RPMI7951 (cell line): ENCODE measurements at regions not wholly inside any gene's neighbourhood (a gene's known extent, or its start where the extent isn't known, plus 50 kb on each side); places are given as distances from the start of the nearest gene placed in this dataset.

ENCODE experiments used
- DNase-seq: peaks from one replicate; pipeline ENCODE4 v3.0.0-alpha.2; 2012; ENCODE audit warnings: low read depth

DNA sequence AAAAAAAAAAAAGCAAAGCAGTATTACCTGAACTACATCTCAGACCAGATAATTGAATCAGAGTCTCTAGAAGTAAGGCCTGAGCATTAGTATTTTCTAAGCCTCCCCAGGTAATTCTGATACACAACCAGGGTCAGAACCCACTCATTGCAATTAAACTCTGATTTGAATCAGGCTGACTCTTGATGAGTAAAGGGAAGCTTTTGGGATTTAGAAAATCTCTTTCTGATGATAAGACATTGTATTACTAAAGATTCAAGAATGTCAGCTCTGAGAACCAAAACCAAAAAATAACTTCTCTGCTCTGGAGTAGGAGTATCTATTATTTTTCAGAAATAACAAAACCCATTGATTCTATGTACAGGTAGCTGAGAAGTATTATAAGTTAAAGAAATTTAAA, 100.1 kb upstream of the COL21A1 start:
- DNase-seq: peak; percentile 40

DNA sequence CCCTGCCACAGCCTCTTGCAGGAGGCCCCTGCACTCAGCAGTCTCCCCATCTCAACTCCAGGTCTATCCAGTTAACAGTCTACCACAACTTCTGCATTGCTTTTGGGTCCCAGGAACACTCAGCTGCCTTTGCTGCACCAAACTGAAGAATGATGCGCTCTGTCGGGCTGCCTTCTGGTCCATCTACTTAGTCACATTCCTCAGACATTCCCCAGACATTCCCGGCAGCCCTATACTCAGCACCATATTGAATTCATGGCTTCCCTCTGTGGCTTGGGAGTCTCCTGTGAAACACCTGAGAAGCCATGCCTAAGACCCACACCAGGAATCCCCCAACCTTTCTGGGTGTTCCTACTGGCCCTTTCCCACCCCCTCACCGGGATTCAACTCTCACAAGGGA, 99.6 kb upstream of the COL21A1 start:
- DNase-seq: peak; percentile 12

DNA sequence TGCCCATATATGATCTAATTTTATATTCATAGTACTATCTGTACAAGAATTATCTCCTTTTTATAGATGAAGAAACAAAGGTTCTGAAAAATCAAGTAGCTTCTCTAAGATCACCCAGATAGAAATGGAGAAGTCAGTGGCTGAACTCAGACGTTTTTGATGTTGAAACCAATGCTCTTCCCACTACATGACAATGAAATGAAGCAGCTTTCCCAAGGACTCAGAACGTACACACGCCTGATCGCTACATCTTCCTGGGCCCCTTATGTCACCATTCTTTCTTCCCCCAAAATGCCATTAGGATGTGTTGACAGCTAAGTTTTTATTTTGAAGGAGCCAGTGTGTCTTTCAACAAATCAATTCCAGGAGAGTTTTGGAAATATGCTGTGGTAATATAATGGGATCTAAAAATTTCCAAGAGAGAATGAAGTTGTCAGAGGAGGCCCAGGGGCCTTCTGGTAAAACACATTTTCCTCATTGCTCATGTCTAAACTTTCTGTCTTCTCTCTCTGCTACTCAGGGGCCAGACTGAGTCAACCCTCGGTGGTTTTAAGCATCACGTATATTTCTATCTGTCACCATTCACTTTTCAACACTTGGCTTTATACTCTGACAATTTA, 98.1 kb upstream of the COL21A1 start:
- no peak for DNase-seq

DNA sequence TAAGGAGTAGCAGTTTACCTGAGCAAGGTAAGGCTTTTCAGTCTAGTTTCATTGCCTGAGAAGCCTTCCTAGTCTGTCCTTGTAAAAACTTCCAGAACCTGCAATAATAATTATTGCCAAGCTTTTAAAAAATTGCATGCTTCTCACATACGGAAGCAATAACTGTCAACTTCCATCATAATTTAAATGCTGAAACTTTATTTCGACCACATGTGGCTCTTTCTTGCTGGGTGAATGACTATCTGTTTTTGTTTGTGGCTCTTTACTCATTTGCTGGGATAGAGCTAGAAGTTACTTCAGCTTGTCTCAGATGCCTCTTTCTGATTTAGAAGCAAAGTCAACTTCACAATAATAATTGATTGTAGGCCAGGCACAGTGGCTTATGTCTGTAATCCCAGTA, 95.9 kb upstream of the COL21A1 start:
- DNase-seq: no peak

DNA sequence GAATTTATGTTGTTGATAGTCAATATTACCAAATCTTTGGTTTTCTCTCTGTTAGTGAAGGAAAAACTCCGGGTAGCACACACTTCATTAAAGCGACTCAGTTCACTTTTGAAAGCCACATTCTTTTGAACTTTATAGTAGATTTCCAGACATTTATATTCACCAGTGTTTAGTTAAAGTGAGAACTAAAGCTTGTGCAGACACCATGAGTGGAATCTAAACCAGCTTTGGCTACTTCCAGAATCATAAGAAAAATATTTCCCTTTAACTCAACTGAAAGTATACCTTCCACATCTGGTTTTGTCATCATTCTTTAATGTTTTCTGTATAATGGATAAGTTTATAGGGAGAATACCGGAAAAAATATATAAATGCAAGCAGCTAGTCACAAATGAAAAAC, 92.1 kb upstream of the COL21A1 start:
- no peak for DNase-seq

DNA sequence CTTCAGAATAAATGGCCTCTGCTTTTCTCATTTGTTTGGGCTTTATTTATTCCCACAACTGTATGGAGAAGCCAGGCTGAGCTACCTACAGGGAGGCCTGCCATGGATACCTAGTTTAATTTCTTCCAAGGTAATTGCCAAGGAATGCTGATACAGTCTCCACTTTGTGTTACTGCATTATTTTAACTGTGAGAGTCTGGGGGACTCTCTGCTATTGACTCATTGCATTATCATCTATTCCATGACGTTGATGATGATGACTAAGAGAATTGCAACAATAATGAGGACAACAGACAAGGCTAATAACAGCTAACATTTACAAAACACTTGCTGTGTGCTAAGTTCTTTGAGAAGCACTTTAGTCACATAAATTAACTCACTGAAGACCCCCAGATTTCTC, 88.3 kb upstream of the COL21A1 start:
- peak; percentile 81 for DNase-seq

DNA sequence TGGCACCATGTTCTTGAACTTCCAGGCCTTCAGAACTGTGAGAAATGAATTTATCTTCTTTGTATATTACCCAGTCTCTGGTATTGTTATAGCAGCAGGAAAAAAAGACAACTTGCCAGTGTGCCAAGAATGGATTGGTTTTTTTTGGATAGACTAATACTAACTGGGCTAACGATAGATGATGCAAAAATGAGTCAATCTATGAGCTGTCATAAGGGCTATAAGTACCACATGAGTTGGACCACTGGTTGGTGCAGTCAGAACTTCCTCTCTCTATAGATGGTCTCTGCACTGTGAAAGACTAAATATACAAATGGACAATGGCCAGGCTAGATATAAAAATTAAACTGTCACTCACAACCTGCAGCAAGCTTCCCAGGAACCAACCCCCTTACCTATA, 87.6 kb upstream of the COL21A1 start:
- DNase-seq: peak; percentile 66

DNA sequence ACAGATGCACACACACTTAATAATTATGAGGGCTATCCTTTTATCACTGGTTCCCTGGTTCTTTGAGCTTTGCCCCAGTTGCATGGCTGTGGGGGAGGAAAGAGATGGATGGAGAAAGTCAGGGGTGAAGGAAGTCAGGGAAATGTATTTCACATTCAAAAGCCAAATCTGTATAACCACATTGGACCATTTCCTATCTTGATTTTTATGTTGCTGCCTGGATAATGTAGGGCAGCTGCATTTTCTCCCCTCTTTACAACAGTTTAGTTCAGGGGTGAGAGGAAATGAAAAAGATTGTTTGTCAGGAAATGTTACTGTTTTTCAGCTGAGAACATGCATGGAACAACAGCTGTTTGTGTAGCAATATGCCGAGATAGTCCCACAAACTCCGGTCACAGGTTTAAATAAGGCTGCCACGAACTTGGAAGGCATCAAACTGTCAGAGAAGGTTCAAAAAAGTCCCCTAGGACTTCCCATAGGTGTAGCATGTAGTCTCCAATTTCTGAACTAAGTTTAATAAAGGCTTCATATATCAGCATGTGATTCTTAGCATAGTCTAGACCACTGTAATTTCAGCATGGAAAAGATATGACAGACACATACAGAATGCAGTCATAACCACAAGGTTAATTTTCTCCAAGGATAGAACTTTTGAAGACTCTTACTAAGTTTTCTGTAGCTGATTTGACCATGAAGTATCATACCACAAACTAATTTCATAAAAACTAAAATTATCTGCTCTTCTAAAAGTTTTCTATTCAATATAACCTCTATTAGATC, 82.1 kb upstream of the COL21A1 start:
- peak; percentile 40 for DNase-seq

DNA sequence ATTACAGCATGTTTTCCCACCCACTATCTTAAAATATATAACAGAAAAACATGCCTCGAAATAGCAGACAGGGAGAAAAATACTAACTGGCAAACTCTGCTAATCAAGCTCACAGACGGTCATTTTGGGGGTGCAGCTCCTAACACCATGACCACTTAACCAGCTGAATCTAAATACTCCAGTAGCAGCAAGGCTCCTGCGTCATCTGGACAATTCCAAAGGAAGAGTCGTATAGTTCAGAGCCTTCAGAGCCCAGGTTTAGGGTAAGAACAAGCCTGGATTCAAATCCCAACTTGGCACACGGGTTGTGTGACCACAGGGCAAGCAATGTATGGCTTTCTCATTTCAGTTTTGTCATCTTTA, 81.3 kb upstream of the COL21A1 start:
- no peak for DNase-seq

DNA sequence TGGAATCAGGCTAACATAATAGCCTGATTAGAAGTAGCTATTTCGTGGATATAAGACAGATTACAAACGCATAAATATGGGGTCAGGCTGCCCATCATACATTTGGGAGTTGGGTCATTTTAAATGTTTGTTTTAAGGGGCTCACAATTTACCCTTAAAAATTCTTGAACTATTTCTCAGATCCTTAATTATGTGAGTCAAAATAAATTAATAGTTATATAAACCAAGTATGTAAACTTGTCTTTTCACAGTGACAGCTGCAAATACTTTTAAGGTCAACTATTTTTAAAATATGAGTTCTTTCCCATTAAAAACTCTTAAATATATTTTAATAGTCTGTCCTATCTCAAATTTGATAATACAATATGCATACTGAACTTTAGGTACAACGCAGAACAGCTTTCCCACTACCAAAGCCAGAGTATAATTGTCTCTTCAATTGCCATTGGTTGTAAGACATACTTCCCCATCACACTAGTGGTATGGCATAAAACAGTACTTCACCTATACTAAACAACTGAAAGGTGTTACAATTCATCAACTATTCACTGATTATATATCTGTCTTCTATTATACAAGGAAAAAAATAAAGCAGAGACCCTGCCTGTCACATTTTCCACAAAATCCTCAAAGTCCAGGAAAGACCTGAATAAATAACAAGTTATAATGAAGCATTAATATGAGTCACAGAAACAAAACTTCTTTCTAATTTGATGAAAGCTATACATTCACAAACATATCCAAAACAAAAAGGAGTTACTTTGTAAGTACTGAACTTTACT, 80.8 kb upstream of the COL21A1 start:
- DNase-seq: no peak

DNA sequence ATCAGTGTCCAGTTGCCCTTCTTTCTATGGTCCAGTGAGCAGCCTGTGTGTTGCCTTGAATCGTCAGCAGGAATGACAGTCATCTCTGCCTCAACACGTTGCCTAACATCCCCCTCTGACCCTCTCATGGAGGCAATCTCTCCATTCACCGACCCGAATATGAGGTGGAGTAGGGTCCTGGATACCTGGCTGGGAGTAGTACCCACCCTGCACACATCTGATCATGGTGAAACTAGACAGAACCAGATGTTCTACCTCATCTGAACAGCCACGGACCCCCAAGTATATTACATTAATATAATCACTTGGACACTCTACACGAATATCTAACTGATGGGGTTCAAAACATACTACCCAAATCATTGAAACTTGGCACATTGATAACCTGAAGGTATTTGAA, 77.0 kb upstream of the COL21A1 start:
- no peak for DNase-seq

DNA sequence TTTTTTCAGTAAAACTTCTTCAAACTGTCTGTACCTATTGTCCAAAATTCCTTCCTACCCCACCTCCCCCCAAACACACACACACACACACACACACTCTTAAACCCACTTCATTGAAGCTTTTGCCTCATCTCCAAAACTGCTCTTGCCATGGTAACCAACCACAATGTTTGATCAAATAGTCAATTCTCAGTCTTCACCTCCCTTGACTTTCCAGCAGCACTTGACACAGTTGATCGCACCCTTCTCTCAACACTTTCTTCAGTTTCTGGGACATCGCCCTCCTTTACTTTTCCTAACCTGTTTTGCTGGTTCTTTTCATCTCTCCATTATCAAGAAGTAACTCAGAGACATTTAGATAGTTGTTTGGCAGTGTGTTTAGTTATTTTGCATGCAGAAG, 71.5 kb upstream of the COL21A1 start:
- DNase-seq: no peak

DNA sequence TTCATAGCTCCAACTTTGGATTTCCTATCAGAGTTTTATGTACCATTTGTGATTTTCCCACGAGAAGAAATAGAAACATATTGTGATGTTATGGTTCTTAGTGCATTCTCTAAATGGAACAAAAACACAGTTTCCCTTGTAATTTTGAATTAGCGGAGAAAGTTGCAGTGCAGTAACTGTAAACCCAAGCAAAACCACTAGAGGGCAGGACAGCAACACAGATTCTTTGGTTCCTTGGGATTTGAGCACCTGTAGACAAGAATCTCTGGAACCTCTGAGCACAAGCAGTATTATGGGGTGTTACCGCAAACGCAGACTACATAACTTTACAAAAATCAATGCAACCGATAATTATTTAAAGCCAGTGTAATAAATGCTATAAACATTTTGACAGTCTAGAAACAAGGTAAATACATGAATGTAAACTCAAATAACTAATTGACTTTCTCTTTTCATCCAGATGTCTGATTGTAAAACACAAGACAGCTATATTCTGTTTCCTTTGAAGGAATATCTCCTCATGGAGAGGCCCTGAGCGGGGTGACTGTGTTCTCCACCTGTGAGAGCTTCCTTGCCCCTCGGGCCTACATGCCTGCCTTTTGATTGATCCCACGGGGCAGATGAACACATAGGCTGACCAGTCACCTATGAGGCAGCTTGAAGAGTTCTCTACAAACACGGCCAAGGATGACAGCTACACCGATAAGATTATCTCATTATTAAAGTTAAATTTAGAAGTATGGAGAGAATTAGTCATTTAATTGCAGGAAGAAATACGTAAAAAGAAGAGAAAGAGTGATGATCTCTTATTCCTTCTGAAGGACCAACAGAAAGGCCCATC, 67.5 kb upstream of the COL21A1 start:
- DNase-seq: peak; percentile 52

DNA sequence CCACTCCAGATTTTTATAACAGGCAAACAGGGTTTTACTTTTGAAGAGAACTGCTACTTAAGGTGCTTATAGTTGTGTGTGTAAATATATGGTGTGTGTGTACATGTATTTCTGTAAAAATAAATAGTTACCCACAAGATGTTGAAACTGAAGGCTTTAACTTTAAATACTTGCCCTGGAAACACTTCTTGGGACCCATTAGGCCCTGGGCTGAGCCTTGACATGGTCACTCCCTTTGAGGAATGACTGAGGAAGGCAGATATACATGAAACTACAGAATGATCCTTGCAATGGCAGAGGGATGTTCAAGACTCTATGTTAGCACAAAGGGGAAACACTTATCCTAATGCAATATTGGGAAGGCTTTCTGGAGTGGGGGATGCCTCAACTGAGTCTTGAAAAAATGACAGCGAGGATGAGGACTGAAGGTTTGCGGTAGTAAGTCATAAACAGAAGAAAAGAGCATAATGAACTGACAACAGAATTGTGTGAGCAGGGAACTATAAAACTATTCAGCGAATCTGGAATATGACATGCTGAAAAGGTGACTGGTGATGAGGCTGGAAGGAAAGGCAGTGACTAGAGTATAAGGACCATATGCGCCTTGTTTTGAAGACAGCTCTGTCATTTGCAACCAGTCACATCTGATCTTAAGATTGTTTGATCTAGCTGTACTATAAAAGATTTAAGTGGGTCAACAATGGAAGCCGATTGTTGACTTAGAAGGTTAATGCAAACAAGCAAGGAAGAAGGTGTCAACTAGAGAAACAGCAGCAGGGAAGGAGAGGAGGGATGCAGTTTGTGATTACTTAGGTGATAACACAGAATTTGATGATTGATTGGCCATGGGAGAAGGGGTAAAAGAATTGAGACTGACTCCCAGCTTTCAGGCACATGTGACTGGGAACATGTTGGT, 64.4 kb upstream of the COL21A1 start:
- no peak for DNase-seq

DNA sequence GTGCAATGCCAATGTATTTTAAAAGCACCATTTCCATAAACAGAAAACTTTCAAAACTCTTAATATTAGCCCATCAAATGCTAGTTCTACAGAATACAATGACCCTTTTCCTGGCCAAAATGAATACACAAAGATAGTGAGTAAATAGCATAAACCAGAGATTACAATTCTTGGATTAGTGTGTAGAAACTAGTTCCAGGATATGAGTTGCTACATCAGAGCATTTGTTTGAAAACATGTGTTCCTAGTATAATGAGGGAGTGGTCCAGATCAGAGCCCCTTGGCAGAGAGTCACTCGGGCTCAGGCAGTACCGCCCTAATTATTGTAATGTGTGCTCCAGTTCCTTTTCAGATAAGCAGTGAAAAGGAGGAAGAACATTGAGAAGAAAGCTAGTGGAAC, 63.7 kb upstream of the COL21A1 start:
- DNase-seq: no peak

DNA sequence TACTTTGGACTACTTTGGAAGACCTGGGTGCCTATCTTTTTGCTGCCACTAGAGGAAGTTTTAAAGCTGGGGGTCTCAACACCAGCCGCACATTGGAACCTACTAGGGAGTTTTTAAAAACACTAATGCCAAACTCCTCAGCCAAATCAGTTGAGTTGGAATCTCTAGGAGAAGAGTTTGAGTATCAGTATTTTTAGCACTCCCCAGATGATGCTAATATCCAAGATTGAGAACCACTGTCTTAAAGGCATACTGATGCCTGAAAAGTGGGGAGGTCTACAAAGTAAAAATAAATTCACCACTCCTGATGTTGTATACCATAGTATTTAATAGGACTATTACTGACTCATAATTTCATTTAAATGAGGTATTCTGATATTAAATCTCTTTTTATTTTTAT, 62.9 kb upstream of the COL21A1 start:
- no peak for DNase-seq

DNA sequence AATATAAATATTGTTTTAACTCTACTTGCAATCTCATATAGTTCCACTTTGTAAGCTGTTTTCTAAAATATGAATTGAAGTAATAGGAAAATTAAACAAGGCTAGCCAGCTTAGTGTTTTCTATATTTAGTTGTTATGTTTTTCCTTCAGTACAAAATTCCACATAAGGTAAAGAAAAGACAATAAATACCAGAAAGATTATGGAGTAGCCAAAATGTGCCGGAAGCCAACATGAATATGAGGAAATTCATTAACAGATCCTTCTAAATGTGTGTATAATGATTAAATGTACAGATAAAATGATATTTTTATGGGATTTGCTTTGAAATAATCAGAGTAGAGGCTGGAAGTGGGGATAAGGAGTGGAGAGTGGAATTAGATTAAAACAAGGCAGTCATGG, 52.5 kb upstream of the COL21A1 start:
- DNase-seq: no peak

DNA sequence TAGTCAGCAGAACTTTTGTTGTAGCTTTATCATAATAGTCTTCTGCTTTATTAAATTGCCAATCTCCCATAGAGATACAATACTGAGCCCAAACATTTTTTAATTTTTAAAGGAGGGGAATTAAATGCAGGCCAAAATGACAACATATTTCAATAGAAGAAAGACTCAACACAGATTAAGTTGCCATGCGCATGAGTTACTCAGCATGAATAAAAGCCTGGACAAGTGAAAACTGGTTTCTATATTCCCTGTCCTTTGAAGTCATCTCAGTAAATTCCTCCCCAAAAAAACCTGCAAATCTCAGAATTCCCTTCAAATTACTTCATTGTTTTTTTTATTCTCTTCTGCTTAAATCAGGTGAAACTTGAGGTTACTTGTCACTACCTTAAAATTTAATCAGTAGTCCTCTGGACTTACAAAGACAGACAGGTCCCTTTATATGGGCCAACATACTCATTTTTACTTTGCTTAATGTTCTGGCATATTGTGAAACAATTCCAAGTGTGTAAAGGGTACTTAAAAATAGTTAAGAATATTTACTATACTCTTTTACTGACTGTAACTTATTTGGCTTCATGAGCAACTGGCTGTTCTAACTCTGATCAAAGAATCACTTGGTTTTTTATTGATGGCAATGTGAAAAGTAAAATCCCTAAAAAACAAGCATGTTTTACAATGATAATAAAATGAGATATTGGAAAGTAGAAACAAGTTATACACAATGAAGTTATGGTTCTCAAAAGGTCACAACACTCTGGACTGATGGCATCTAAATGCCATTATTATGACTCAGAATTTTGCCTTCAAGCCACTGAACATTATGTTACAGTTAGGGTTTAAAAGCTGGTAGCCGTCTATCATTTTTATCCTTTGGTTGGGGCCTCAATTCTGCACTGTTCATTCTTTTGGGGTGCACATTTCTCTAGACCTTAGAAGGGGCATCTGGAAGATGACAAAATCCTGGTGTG, 49.9 kb upstream of the COL21A1 start:
- DNase-seq: peak; percentile 63
